GM18499 (cell line): ENCODE measurements at regions not wholly inside any gene's neighbourhood (a gene's known extent, or its start where the extent isn't known, plus 50 kb on each side); places are given as distances from the start of the nearest gene placed in this dataset.
A peak's percentile ranks its signal among the peaks of the same experiment; 100 is the strongest.
"Not testable (repeated sequence)": the region's sequence is repeated elsewhere in the genome, so short reads cannot be mapped to it uniquely, and the experiment has no call there.

Experiments
- ATAC-seq: cut with Tn5 transposase; IDR thresholded peaks from one replicate; pipeline ENCODE4 v1.9.1; 2021; ENCODE audit warnings: moderate number of reproducible peaks; ENCODE audit not compliant: insufficient read depth, unreplicated experiment

DNA sequence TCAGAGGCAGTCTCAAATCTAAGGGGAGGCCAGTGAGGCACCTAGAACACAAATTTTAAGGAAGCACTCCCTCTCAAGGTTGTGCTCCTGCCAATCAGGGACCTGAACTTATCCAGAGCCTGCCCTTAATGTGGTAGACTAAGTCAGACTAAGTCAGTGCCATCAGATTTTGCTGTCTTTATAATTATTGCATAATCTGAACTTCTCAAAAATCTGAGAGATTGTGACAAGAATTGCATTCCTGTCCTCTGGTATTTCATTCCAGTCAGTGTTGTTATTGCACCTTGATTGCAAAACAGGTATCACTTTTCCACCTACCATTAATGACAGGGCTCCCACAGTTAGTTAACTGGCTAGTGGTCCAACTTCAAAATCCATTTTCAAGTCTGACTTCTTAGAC lies 197.1 kb upstream of the HCN1 start:
- ATAC-seq: no peak

DNA sequence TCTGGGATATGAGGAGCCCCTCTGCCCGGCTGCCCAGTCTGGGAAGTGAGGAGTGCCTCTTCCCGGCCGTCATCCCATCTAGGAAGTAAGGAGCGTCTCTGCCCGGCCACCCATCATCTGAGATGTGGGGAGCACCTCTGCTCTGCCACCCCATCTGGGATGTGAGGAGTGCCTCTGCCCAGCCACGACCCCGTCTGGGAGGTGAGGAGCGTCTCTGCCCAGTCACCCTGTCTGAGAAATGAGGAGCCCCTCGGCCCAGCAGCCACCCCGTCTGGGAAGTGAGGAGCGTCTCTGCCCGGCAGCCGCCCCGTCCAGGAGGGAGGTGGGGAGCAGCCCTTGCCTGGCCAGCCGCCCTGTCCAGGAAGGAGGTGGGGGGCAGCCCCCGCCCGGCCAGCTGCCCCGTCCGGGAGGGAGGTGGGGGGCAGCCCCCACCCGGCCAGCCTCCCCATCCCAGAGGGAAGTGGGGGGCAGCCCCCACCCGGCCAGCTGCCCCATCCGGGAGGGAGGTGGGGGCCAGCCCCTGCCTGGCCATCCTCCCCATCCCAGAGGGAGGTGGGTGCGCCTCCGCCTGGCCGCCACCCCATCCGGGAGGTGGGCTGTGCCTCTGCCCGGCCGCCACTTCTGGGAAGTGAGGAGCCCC lies 194.4 kb upstream of the HCN1 start:
- not testable (repeated sequence) for ATAC-seq

DNA sequence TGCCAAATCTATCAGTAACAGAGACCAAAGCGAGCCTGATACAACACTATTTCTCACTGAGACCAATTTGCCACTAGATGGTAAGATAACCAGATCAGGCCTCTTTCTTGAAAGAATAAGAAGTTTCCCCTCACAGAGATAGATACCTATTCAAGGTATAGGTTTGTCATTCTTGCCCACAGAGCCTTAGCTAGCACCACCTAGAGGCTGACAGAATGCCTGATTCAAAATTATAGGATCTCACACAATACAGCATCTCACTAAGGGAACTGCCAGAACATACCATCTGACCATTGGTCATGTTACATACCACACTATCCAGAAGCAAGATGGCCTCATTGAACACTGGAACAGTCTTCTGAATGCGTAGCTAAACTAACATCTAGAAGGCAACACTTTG lies 166.6 kb upstream of the HCN1 start:
- no peak for ATAC-seq

DNA sequence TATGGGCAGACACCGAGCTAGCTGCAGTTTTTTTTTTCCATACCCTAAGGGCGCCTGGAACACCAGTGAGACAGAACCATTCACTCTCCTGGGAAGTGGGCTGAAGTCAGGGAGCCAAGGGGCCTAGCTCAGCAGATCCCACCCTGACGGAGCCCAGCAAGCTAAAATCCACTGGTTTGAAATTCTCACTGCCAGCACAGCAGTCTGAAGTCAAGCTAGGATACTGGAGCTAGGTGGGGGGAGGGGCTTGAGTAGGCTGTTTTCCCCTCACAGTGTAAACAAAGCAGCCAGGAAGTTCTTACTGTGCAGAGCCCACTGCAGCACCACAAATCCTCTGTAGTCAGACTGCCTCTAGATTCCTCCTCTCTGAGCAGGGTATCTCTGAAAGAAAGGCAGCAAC lies 151.7 kb upstream of the HCN1 start:
- ATAC-seq: no peak

DNA sequence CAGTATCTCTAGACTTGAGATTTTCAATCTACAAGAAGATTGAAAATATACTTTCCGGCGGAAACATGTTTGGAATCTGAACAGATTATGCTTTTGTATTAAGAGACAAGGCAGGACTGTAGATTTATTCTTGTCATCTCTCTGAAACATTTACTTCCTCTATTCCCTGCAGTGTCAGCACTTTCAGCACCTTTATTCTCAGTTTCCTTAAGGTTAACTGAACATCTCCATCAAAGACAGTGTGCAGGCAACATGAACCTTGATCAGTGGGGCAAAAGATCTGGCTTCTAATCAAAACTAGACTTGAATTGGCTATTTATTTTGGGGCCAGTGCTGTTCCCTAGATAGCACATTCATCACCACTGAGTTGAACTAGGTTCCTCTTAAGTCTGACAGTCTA lies 129.9 kb upstream of the HCN1 start:
- ATAC-seq: no peak

DNA sequence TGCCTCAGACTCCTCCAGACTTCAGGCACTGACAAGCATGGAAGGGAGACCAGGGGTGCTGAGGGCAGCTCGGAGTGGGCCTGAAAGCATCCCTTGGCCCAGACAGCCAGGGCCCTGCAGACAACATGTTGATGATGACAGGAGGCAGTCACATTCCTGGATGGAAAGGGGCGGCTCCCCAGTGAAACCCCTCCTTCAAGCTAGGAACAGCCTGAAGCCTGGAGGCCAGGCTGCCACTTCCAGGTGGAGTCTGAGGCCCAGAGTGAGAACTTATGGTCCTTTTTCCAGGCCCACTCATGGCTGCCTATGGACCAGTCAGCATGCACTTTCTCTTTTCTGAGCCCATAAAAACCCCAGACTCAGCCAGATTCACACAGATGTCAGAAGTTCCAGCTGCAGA lies 104.2 kb upstream of the HCN1 start:
- no peak for ATAC-seq

DNA sequence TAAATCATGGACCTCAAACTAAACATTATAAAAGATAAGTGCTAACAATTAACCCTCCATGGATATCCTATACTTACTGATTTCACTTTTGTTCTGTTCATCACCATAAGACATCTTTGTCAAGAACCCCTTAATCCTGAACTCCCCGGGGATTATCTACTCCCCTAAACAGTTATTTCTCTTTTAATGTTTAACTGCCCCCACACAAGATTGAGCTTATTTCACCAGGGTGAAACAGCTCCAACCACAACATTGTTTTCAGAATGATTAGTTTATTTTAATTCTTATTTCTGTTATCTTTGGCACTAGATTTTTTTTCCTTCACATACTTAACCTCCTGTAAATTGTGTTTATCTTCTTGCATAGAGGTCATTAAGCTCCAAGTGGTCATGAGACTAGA lies 103.2 kb upstream of the HCN1 start:
- ATAC-seq: no peak

DNA sequence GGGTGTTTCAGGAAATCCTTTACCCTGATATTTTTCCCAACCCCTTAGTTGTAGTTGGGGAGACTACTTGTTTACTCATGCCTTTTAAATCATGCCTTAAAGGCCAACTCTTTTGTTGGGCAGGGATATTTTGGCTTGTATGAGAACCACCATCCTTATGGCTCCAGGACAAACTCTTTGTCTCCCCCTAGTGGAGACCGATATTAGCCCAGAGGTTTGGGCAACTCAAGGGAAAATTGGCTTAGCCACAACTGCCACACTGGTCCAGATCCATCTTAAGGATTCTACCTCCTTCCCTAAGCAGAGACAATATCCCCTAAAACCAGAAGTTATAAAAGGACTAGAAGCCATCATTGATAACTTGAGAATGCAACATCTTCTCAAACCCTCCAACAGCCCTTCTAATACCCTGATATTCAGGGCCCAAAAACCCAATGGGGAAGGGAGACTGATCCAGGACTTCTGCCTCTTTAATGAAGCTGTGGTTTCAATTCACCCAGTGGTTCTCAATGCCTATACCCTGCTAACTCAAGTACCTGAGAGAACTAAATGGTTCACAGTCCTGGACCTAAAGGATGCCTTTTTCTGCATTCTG lies 100.9 kb upstream of the HCN1 start:
- no peak for ATAC-seq

DNA sequence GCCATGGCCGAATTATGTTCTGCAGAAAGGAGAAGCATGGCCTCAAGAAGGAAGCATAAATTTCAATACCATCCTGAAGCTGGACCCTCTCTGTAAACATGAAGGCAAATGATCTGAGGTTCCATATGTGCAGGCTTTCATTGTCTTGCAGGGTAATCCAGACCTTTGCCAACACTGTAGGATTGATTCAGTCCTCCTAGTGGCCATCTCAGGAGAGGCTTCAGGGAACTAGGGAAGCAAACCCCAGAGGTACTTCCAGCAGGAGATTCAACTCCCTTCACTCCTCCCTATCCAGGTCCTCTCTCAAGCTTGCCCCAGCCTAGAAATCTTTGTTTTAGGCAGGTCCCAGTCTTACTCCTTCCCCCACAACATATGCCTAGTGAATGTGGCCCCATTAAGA lies 99.3 kb upstream of the HCN1 start:
- no peak for ATAC-seq

DNA sequence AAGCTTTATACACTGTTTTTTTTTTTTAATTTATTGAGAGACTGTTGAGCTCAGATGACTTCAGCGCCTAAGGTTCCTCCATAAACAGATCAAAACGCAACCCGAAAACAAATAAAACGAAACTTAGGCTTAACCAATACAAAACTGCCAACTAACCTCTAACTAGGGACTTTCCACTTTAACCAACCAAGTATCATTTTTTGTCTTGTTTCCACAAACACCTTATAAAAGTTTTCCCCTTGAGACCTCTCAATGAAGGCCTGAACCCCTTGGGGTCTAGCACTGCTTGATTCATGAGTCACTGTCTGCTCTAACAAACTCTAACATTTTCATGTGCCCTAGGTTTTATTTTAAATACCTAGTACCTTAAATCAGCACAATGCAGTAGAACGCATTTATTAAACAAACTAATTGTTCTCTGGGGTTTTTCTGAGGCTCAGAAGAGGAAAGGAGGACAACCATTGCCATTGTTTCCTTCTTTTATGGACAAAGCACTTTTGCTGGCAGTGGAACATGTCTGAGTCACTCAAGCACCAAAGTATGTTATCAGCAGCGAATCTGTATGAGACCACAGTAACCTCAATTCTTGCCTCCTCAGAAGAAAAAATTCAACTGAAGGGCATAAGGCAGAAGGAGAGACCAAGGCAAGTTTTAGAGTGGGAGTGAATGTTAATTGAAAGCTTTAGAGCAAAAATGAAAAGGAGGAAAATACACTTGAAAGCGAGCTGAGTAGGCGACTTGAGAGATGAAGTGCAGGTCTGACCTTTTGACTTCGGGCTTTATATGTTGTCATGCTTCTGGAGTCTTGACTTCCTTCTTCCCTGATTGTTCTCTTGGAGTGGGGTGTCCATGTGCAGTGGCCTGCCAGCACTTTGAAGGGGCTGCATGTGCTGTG lies 97.7 kb upstream of the HCN1 start:
- peak; percentile 81 for ATAC-seq

DNA sequence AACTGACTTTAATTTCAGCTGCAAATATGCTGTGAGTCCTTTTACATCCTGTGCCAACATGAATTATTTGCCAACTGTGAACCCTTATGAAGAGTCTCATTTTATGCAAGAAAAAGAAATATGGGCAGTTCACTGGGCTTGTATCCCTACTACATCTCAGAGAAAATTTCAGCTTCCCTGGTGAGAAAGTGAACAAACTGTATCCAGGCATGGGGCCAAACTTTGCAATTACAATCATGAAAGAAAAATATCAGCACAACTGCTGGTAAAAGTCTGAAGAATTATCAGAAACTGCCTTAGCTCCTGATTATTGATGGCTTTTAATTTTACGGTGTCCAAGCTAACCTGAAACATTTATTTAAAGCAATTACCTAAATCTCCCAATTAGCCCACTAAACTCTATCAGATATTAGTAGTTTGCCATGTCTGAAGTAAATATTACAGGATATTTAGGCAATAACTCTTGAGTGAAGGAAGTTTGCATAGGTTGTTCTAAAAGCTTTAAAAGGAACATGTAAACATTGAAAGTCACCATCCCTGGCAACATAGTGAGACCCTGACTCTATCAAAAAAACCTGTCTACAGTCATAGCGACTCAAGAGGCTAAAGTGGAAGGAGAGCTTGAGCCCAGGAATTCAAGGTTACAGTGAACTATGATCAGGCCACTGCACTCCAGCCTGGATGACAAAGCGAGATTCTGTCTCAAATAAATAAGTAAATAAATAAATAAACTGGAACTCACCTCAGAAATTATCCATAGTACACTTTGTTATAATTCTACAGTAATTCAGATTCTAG lies 83.9 kb upstream of the HCN1 start:
- no peak for ATAC-seq

DNA sequence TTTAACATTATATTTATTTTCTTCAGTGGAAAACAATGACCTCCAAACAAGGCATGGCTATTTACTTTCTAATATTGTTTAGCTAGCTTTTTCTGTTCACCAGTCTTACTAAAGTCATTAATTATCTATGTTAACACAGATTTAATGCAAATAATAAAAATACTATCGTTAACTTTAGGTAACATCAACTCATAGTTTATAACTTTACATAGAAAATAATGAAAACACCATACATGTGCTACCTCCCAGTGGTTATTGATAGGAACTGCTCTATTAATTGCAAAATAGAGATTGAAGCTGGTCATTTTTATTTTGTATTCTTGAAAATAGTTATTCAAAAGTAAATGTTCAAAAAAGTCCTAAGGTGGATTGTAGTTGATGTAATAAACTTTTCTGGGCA lies 78.3 kb upstream of the HCN1 start:
- no peak for ATAC-seq

DNA sequence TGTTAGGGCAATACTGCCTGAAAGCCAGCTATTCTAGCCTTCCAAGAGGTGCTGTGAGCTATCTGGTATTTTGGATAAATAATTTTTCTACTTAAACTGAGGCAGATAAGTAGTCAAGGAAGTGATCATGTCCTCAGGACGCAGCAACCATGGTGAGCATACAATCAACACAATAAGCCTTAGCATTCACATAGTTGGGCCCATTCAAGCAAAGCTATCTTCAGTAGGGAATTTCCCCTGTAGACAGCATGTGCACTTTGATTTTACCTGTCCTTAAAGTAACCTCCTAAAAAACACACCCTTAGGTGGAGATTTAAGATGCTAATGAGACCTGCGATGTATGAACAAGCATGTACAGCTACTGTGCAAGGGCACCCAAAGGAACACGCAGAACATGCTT lies 76.2 kb upstream of the HCN1 start:
- ATAC-seq: no peak

DNA sequence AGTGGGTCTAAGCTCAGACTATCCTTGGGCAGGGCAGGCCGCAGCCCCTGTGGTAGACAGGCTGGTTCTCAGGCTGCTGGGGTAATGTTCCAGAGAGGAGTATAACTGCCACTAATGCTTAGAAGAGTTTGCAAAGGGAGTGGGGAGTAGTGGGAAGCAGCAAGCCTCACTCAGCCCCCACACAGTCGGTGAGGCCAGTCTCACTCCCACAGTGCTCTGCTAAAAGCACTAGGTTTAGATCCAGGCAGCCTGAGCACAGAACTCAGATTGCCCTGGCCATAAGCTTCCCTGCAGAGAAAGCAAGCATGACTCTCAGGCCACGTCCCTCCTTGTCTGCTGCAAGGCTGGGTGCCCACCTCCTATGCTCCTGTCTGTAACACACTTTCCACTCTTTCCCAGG lies 69.4 kb upstream of the HCN1 start:
- ATAC-seq: no peak

DNA sequence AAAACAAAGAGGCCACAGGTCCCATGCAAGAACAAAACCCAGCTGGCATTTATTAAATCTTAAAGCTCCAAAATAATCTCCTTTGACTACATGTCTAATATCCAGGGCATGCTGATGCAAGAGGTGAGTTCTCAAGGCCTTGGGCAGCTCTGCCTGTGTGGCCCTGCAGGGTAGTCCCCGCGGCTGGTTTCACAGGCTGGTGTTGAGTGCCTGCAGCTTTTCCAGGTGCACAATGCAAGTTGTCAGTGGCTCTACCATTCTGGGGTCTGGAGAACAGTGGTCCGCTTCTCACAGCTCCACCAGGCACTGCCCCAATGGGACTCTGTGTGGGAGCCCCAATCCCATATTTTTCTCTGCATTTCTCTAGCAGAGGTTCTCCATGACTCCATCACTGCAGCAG lies 54.4 kb upstream of the HCN1 start:
- no peak for ATAC-seq

DNA sequence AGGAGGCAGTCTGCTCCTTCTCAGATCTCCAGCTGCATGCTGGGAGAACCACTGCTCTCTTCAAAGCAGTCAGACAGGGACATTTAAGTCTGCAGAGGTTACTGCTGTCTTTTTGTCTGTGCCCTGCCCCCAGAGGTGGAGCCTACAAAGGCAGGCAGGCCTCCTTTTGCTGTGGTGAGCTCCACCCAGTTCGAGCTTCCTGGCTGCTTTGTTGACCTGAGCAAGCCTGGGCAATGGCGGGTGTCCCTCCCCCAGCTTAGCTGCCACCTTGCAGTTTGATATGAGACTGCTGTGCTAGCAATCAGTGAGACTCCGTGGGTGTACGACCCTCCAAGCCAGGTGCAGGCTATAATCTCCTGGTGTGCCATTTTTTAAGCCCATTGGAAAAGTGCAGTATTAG lies 52.3 kb upstream of the HCN1 start:
- ATAC-seq: not testable (repeated sequence)
